ENCODE measurements at regions not wholly inside any gene's neighbourhood (a gene's known extent, or its start where the extent isn't known, plus 50 kb on each side); places are given as distances from the start of the nearest gene placed in this dataset.

DNA sequence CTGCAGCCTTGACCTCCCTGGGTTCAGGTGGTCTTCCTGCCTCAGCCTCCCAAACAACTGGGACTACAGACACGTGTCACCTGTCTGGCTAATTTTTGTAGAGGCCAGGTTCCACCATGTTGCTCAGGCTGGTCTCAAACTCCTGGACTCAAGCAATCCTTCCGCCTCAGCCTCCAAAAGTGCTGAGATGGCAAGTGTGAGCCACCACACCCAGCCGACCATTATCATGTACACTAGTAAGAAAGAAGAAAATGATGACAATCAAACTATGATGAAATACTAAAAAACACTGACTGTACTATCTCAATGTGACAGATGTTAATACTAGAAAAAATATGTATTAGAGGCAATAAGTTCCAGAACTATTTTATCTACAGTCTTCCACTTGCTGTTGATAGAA lies 420.9 kb downstream of the TRIB2 start:
- Histone ChIP-seq H3K27ac (ENCODE audit: control insufficient read depth, insufficient read depth, low read length) (no peak overlapping the region), H4K20me1 (ENCODE audit: control insufficient read depth, extremely low read depth, insufficient read depth, low read length) (no peaks in the 10 kb centered on the region), H3K4me3 (ENCODE audit: control insufficient read depth in 2 of 3, extremely low read depth in 1 of 3, insufficient read depth in 2 of 3, low read depth in 1 of 3, low read length in 3 of 3) (no peak overlapping the region), H3K79me2 (ENCODE audit: control insufficient read depth, insufficient read depth, low read length) (no peaks in the 10 kb centered on the region), H3K9ac (ENCODE audit: control insufficient read depth, extremely low read depth, insufficient read depth, low read length) (no peak overlapping the region), H3K4me1 (ENCODE audit: control insufficient read depth, extremely low read depth, insufficient read depth, low read length) (no peaks in the 10 kb centered on the region), H3K4me2 (ENCODE audit: control insufficient read depth, extremely low read depth, insufficient read depth, low read depth, low read length) (no peak overlapping the region), H2AFZ (ENCODE audit: control insufficient read depth, low read length) (no peak overlapping the region), H3K27me3 (ENCODE audit: control insufficient read depth, extremely low read depth, insufficient read depth, low read length) (no peaks in the 10 kb centered on the region), H3K36me3 (ENCODE audit: control insufficient read depth in 2 of 2, extremely low read depth in 1 of 2, insufficient read depth in 2 of 2, low read length in 2 of 2) (no peaks in the 10 kb centered on the region), H3K9me3 (ENCODE audit: control insufficient read depth, low read depth, low read length) (no peaks in the 10 kb centered on the region), H3K9me1 (ENCODE audit: control insufficient read depth, extremely low read depth, insufficient read depth, low read length) (no peaks in the 10 kb centered on the region)
- no peak for TF ChIP-seq EZH2 (IDR thresholded peaks at IDR 0.05; ENCODE audit: low read length)
- TF ChIP-seq, protein P1, sequence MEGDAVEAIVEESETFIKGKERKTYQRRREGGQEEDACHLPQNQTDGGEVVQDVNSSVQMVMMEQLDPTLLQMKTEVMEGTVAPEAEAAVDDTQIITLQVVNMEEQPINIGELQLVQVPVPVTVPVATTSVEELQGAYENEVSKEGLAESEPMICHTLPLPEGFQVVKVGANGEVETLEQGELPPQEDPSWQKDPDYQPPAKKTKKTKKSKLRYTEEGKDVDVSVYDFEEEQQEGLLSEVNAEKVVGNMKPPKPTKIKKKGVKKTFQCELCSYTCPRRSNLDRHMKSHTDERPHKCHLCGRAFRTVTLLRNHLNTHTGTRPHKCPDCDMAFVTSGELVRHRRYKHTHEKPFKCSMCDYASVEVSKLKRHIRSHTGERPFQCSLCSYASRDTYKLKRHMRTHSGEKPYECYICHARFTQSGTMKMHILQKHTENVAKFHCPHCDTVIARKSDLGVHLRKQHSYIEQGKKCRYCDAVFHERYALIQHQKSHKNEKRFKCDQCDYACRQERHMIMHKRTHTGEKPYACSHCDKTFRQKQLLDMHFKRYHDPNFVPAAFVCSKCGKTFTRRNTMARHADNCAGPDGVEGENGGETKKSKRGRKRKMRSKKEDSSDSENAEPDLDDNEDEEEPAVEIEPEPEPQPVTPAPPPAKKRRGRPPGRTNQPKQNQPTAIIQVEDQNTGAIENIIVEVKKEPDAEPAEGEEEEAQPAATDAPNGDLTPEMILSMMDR (optimal IDR thresholded peaks at IDR 0.05 in 1 of 3, IDR thresholded peaks at IDR 0.05 in 1 of 3, conservative IDR thresholded peaks at IDR 0.05 in 1 of 3; ENCODE audit: extremely low read depth in 1 of 3, insufficient read depth in 2 of 3, low read length in 3 of 3) = no peak
- no peak for FAIRE-seq
- dilution Hi-C loops (cut with MboI; ENCODE audit: extremely low pct_ligation_motif_present, low sequenced_read_pairs) = no loop called here
- no peak for DNase-seq (ENCODE audit: low read depth, low spot score)

DNA sequence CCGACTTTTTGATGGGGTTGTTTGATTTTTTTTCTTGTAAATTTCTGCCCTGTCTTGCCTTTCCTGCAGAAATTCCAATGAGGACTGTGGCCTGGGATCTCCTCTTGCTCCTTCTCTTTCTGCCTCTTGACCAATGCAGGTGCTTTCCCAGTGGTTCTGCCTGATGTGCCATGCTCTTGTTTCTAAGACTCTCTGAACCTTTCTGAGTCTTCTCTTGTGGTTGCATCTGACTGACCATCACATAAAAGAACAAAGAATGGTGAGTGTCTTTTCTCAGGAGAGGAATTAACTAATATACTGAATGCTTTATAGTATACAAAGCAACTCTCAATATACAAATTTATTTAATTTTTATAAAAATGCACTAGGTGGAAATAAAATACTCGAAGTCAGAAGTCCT lies 424.6 kb downstream of the TRIB2 start:
- Histone ChIP-seq H3K79me2 (ENCODE audit: control insufficient read depth, insufficient read depth, low read length) (no peaks in the 10 kb centered on the region), H4K20me1 (ENCODE audit: control insufficient read depth, extremely low read depth, insufficient read depth, low read length) (no peaks in the 10 kb centered on the region), H3K27ac (ENCODE audit: control insufficient read depth, insufficient read depth, low read length) (no peak overlapping the region), H3K4me1 (ENCODE audit: control insufficient read depth, extremely low read depth, insufficient read depth, low read length) (no peaks in the 10 kb centered on the region), H3K4me2 (ENCODE audit: control insufficient read depth, extremely low read depth, insufficient read depth, low read depth, low read length) (no peak overlapping the region), H3K9me1 (ENCODE audit: control insufficient read depth, extremely low read depth, insufficient read depth, low read length) (no peaks in the 10 kb centered on the region), H3K27me3 (ENCODE audit: control insufficient read depth, extremely low read depth, insufficient read depth, low read length) (no peaks in the 10 kb centered on the region), H3K9me3 (ENCODE audit: control insufficient read depth, low read depth, low read length) (no peaks in the 10 kb centered on the region), H3K36me3 (ENCODE audit: control insufficient read depth in 2 of 2, extremely low read depth in 1 of 2, insufficient read depth in 2 of 2, low read length in 2 of 2) (no peaks in the 10 kb centered on the region), H3K9ac (ENCODE audit: control insufficient read depth, extremely low read depth, insufficient read depth, low read length) (no peak overlapping the region), H3K4me3 (ENCODE audit: control insufficient read depth in 2 of 3, extremely low read depth in 1 of 3, insufficient read depth in 2 of 3, low read depth in 1 of 3, low read length in 3 of 3) (no peak overlapping the region), H2AFZ (ENCODE audit: control insufficient read depth, low read length) (no peak overlapping the region)
- dilution Hi-C loops (cut with MboI; ENCODE audit: extremely low pct_ligation_motif_present, low sequenced_read_pairs) = no loop called here
- no peak for DNase-seq (ENCODE audit: low read depth, low spot score)
- TF ChIP-seq EZH2 (IDR thresholded peaks at IDR 0.05; ENCODE audit: low read length) = no peak
- TF ChIP-seq, protein P1 (optimal IDR thresholded peaks at IDR 0.05 in 1 of 3, IDR thresholded peaks at IDR 0.05 in 1 of 3, conservative IDR thresholded peaks at IDR 0.05 in 1 of 3; ENCODE audit: extremely low read depth in 1 of 3, insufficient read depth in 2 of 3, low read length in 3 of 3) = no peak
- FAIRE-seq = no peak
